GM12878 (cell line): ENCODE measurements at regions not wholly inside any gene's neighbourhood (a gene's known extent, or its start where the extent isn't known, plus 50 kb on each side); places are given as distances from the start of the nearest gene placed in this dataset.

Experiments
- BCL11A ChIP-seq: IDR thresholded peaks from 2 replicates; pipeline ENCODE4 v1.6.1; 2011; ENCODE audit warnings: low read depth, low read length
- BCL3 ChIP-seq: IDR thresholded peaks from 2 replicates; pipeline ENCODE4 v1.6.1; 2011; ENCODE audit warnings: borderline replicate concordance, low read depth, mild to moderate bottlenecking, moderate library complexity, low read length; ENCODE audit not compliant: insufficient read depth, poor library complexity, severe bottlenecking
- BHLHE40 ChIP-seq, 2 experiments: fragments of 450-650 bp in 1 of 2; IDR thresholded peaks; 2 replicates each; pipeline ENCODE4 v1.6.1; 2011 to 2017; ENCODE audit warnings: low read depth in 2 of 2, borderline replicate concordance in 1 of 2, improper control_type of control experiment in 1 of 2, low read length in 1 of 2, mild to moderate bottlenecking in 1 of 2
- BRCA1 ChIP-seq: IDR thresholded peaks from 2 replicates; pipeline ENCODE4 v1.6.1; 2011; ENCODE audit warnings: low read depth, low read length, improper control_type of control experiment
- CHD2 ChIP-seq: IDR thresholded peaks from 2 replicates; pipeline ENCODE4 v1.6.1; 2011; ENCODE audit warnings: low read depth, low read length, improper control_type of control experiment, borderline replicate concordance
- EGR1 ChIP-seq, 2 experiments: IDR thresholded peaks; 1 replicate in 1 of 2; 2 replicates in 1 of 2; pipeline ENCODE4 v1.6.1; 2011 to 2012; ENCODE audit warnings: low read depth in 2 of 2, low read length in 2 of 2, borderline replicate concordance in 1 of 2, mild to moderate bottlenecking in 1 of 2, moderate library complexity in 1 of 2
- EZH2 ChIP-seq: IDR thresholded peaks from 2 replicates; pipeline ENCODE4 v1.6.1; 2012; ENCODE audit warnings: low read depth, mild to moderate bottlenecking, control low read depth, inconsistent platforms, low read length, borderline replicate concordance; ENCODE audit not compliant: control insufficient read depth
- FOXK2 ChIP-seq: fragments of 450-650 bp; IDR thresholded peaks from 2 replicates; pipeline ENCODE4 v1.6.1; 2017; ENCODE audit warnings: mild to moderate bottlenecking, moderate library complexity
- HDAC6 ChIP-seq: fragments of 200-600 bp; sonication (generic); IDR thresholded peaks from one replicate; pipeline ENCODE4 v1.8.0; 2017; ENCODE audit warnings: antibody characterized with exemption; ENCODE audit not compliant: unreplicated experiment
- IKZF2 ChIP-seq, 2 experiments: fragments of 450-650 bp; IDR thresholded peaks; 2 replicates each; pipeline ENCODE4 v1.6.1; 2017; ENCODE audit warnings: mild to moderate bottlenecking in 2 of 2, moderate library complexity in 2 of 2
- IRF4 ChIP-seq: IDR thresholded peaks from 2 replicates; pipeline ENCODE4 v1.6.1; 2011; ENCODE audit warnings: low read depth, low read length
- LARP7 ChIP-seq: fragments of 450-650 bp; IDR thresholded peaks from 2 replicates; pipeline ENCODE4 v1.6.1; 2017; ENCODE audit warnings: mild to moderate bottlenecking
- MEF2B ChIP-seq: fragments of 450-650 bp; IDR thresholded peaks from 2 replicates; pipeline ENCODE4 v1.6.1; 2018; ENCODE audit warnings: mild to moderate bottlenecking, moderate library complexity; ENCODE audit not compliant: partially characterized antibody, poor library complexity, severe bottlenecking
- MTA3 ChIP-seq: IDR thresholded peaks from 2 replicates; pipeline ENCODE4 v1.6.1; 2012; ENCODE audit warnings: low read length, inconsistent platforms, borderline replicate concordance
- MYC ChIP-seq: IDR thresholded peaks from 2 replicates; pipeline ENCODE4 v1.6.1; 2011; ENCODE audit warnings: mild to moderate bottlenecking, low read length, moderate library complexity, inconsistent platforms; ENCODE audit not compliant: insufficient read depth, insufficient replicate concordance, insufficient read length, severe bottlenecking
- NBN ChIP-seq: fragments of 450-650 bp; IDR thresholded peaks from 2 replicates; pipeline ENCODE4 v1.6.1; 2016
- NR2C2 ChIP-seq: IDR thresholded peaks from 2 replicates; pipeline ENCODE4 v1.6.1; 2011; ENCODE audit warnings: borderline replicate concordance, low read depth; ENCODE audit not compliant: control insufficient read depth, insufficient read length
- NR2F1 ChIP-seq: fragments of 450-650 bp; conservative IDR thresholded peaks from 2 replicates; pipeline ENCODE4 v1.6.1; 2017; ENCODE audit warnings: mild to moderate bottlenecking
- RAD51 ChIP-seq: fragments of 450-650 bp; IDR thresholded peaks from 2 replicates; pipeline ENCODE4 v1.6.1; 2016; ENCODE audit warnings: moderate library complexity, mild to moderate bottlenecking, inconsistent platforms
- RB1 ChIP-seq: fragments of 450-650 bp; formaldehyde crosslinking; IDR thresholded peaks from 2 replicates; pipeline ENCODE4 v1.6.1; 2017; ENCODE audit warnings: mild to moderate bottlenecking, borderline replicate concordance
- RELB ChIP-seq: fragments of 450-650 bp; IDR thresholded peaks from 2 replicates; pipeline ENCODE4 v1.6.1; 2017; ENCODE audit warnings: low read depth, mild to moderate bottlenecking, moderate library complexity
- SRF ChIP-seq, 2 experiments: IDR thresholded peaks; 2 replicates each; pipeline ENCODE4 v1.6.1; 2011; ENCODE audit warnings: low read depth in 2 of 2, low read length in 2 of 2, mild to moderate bottlenecking in 1 of 2, moderate library complexity in 1 of 2
- TCF7 ChIP-seq: IDR thresholded peaks from 2 replicates; pipeline ENCODE4 v1.6.1; 2014; ENCODE audit warnings: antibody characterized with exemption, borderline replicate concordance
- ZNF217 ChIP-seq: fragments of 450-650 bp; IDR thresholded peaks from 2 replicates; pipeline ENCODE4 v1.6.1; 2017; ENCODE audit warnings: antibody characterized with exemption, mild to moderate bottlenecking
- ZNF24 ChIP-seq: fragments of 450-650 bp; IDR thresholded peaks from 2 replicates; pipeline ENCODE4 v1.6.1; 2017; ENCODE audit warnings: antibody characterized with exemption, mild to moderate bottlenecking
- ZNF384 ChIP-seq: IDR thresholded peaks from 2 replicates; pipeline ENCODE4 v1.6.1; 2012; ENCODE audit warnings: low read depth, mild to moderate bottlenecking, low read length, improper control_type of control experiment, borderline replicate concordance
- ZNF687 ChIP-seq: fragments of 450-650 bp; IDR thresholded peaks from 2 replicates; pipeline ENCODE4 v1.6.1; 2017; ENCODE audit warnings: mild to moderate bottlenecking, moderate library complexity

GRCh38 chr14:61872452-61872851 lies 110.2 kb downstream of the SNAPC1 start (continued):
- TF ChIP-seq IKZF2 (IDR thresholded peaks at IDR 0.05): peak; percentile 93 to 94
- TF ChIP-seq ZNF24: peak; percentile 89
- peak; percentile 95 for TF ChIP-seq BCL11A
- TF ChIP-seq CHD2: no peak
- TF ChIP-seq IRF4: peak; percentile 93
- TF ChIP-seq LARP7: no peak
- no peak; a peak in 1 of 4 replicates for TF ChIP-seq BHLHE40 (IDR thresholded peaks at IDR 0.05; ENCODE audit: borderline replicate concordance in 1 of 2, low read depth in 2 of 2, low read length in 1 of 2)
- no peak for TF ChIP-seq BRCA1
- no peak for TF ChIP-seq RAD51
- TF ChIP-seq NR2C2: no peak
- TF ChIP-seq ZNF217: no peak
- TF ChIP-seq MTA3: peak; percentile 50; the same call in 1 of the 2 replicates
- no peak for TF ChIP-seq ZNF384
- no peak for TF ChIP-seq BCL3
- TF ChIP-seq HDAC6: no peak
- TF ChIP-seq RB1: no peak
- peak; percentile 49 for TF ChIP-seq MEF2B
- no peak for TF ChIP-seq SRF (IDR thresholded peaks at IDR 0.05; ENCODE audit: low read depth in 2 of 2, low read length in 2 of 2)
- TF ChIP-seq MYC: no peak
- peak; percentile 82 for TF ChIP-seq RELB
- no peak for TF ChIP-seq TCF7
- peak; percentile 49; the same call in 1 of the 2 replicates for TF ChIP-seq NBN
- TF ChIP-seq FOXK2: no peak
- no peak for TF ChIP-seq ZNF687
- no peak for TF ChIP-seq EGR1 (IDR thresholded peaks at IDR 0.05; ENCODE audit: borderline replicate concordance in 1 of 2, low read depth in 2 of 2, low read length in 2 of 2)
- no peak for TF ChIP-seq EZH2
- no peak for TF ChIP-seq NR2F1
